ENCODE measurements at regions not wholly inside any gene's neighbourhood (a gene's known extent, or its start where the extent isn't known, plus 50 kb on each side); places are given as distances from the start of the nearest gene placed in this dataset.

DNA sequence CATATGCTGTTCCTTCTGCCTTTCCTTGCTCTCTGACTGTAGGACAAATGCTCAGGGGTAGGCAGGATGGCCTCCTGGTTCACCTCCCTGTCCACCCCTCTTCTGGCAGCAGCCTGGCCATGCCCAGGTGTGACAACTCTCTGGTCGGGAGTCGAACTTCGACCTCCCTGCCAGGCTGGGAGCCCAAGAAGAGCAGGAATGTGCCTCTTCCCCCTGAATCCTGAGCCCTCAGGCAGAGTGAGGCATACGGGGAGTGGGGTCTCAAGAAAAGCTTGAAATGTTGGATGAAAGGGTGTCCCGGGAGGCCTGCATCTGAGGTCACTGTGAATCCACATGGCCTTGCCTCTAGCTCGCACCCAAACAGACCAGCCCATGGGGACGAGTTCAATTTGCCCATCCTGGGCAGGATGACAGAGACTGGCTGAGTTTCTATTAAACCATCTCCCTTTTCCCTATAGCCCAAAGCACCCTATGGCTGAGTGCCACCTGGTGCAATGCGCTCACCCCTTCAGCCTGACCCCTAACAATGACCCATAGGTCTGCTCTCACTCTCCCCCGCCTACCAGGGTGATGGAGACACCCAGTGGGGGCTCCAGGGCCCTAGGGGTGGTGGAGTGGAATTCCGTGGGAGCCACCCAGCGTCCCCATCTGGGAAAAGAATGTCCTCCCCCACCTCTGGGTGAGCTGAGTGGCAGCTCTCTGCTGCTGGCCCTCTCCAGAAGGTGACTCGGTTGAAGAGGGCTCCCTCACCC is 52.9 kb upstream of the DIO3 start:
- TF ChIP-seq POLR2AphosphoS5 (IDR thresholded peaks at IDR 0.05; ENCODE audit: borderline replicate concordance, low read depth, low read length): no peak
- TF ChIP-seq EZH2 (IDR thresholded peaks at IDR 0.05): no peak
- TF ChIP-seq FOXP2 (optimal IDR thresholded peaks at IDR 0.05; ENCODE audit: control extremely low read depth, extremely low read length, insufficient read depth): no peak

Data from SK-N-MC (cell line).